Islet precursor cell (in vitro differentiated cells): ENCODE measurements at regions not wholly inside any gene's neighbourhood (a gene's known extent, or its start where the extent isn't known, plus 50 kb on each side); places are given as distances from the start of the nearest gene placed in this dataset.
"Not testable (repeated sequence)": the region's sequence is repeated elsewhere in the genome, so short reads cannot be mapped to it uniquely, and the experiment has no call there.

Source experiments
- DNase-seq: peaks from one replicate; pipeline ENCODE4 v3.0.0-alpha.2; 2018

DNA sequence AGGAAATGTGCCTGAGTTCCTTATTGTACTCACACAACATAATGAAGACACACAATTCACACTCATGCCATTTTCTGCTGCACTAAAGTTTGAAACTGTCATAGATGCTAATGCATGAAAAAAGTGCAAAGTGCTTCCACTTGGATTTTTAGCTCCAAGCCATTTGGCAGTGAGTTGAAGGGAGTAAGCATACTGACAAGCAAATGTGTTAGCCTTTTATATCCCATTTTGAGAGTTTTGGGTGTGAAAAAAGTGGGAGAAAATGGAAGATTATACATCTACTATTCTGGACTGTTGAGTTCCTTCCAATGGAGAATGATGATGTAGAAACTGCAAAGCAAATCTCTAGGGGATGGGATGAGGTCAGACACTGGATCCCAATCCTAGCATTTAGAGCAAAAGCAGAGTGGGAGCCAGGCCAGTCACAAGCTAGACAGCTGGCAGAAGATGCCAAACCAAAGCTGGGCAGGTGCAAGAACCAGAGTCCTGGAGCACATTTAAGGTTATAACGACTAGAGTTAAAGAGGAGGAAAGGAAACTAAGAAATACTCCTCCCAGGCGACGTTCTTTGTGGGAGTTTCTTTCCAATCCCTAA lies 216.8 kb downstream of the FBXO8 start:
- no peak for DNase-seq

DNA sequence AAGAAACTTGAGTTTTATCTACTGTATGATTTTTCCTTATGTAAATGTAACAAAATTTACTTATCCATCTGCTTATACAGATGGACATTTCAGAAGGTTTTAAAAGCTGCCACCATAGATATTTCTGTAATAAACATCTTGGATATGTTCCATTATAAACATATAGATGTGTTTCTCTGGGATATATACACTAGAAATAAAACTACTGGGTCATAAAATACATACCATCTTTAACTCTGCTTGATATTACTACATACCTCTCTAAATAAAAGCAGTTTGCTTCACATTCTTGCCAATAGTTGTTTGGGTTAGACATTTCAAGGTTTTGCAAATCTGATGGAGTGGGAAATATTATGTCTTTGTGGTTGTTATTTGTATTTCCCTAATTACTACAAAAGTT lies 220.6 kb downstream of the FBXO8 start:
- no peak for DNase-seq

GRCh38 chr4:174061026-174061425 lies 222.4 kb downstream of the FBXO8 start:
- DNase-seq, result no peak

DNA sequence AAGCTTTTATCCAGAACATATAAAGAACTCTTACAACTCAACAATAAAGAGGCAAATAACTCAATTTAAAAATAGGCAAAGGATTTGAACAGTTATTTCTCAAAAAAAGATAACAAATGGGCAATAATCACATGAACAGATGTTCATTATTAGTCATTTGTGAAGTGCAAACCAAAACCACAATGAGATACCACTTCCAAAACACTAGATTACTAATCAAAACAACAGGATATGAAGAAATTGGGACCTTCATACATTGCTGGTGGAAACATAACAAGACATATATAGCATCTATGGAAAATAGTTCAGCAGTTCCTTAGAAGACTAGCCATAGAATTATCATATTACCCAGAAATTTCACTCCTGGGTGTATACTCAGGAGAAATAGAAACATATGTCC lies 224.6 kb downstream of the FBXO8 start:
- DNase-seq, result no peak

DNA sequence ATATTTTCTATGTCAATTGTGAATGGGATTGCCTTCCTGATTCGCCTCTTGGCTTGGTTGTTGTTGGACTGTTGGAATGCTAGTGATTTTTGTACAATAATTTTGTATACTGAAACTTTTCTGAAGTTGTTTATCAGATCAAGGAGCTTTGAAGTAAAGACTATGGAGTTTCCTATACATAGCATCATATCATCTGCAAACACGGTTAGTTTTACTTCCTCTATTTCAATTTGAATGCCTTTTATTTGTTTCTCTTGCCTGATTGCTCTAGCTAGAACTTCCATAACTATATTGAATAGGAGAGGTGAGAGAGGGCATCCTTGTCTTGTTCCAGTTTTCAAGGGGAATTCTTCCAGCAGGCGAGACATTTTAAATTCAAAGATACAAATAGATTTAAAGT lies 226.5 kb downstream of the FBXO8 start:
- DNase-seq, result no peak

DNA sequence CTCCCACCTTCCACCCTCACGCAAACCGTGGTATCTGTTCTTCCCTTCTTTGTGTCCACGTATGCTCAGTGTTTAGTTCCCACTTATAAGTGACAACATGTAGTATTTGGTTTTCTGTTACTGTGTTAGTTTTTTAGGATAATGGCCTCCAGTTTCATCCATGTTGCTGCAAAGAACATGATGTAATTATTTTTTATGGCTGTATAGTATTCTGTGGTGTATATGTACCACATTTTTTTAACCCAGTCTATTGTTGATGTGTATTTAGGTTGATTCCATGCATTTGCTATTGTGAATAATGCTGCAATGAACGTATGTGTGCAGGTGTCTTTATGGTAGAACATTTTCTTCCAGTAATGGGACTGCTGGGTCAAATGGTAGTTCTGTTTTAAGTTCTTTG lies 228.1 kb downstream of the FBXO8 start:
- no peak for DNase-seq

GRCh38 chr4:174053895-174054294 lies 229.6 kb downstream of the FBXO8 start:
- no peak for DNase-seq

- no peak for DNase-seq
Measured at GRCh38 chr4:174047363-174047762, 236.1 kb downstream of the FBXO8 start.

DNA sequence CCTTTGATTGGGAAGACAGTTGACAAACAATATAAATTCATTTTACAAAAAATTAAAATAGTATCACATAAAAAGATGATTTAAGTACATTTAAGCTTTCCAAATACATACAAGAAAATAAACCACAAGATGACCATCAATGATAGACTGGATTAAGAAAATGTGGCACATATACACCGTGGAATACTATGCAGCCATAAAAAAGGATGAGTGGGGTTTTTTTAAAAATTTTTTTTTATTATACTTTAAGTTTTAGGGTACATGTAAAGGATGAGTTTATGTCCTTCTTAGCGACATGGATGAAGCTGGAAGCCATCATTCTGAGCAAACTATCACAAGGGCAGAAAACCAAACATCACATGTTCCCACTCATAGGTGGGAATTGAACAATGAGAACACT lies 237.6 kb downstream of the FBXO8 start:
- DNase-seq, result not testable (repeated sequence)

GRCh38 chr4:174045381-174045780 lies 238.1 kb downstream of the FBXO8 start:
- no peak for DNase-seq

DNA sequence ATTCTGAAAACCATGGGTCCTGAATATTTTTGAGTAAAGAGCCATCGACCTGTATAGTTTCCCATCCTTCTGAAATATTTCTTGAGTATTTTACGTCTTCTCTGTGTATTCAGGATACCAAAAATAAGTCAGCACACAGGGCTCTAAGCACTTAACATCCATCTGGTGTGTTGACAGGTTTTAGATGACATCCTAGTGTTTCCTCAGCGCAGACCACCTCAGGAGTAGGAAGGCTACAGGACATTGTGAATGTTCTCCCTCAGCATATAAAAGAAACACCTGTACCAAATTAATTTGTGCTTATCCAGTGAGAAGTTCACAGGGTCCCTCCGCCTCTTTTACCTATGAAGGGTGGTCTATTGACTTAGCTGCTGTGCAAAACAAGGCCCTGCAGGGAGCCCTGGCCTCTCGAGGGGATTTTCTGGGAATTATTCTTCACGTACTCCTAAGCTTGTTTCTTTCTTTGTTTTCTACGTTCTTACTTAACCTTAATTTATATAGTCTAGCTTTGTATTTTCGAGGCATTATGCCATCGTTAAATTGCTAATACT lies 241.8 kb downstream of the FBXO8 start:
- no peak for DNase-seq

DNA sequence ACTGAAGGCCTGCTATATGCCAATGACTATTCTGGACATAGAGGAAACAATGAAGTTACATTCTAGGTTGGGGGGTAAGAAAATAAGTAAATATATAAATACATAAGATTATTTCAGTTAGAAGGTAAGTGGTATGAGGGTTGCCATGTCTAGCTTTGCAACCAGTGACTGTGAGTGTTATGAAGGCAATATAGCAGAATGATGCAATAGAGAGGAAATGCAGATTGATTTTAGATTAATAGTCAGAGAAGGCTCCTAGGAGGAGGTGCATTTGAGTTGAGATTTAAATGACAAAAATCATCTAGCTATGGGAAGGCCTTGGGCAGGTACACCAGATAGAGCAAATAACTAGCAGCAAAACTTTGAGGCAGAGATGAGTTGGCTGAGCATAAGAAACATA lies 243.2 kb downstream of the FBXO8 start:
- DNase-seq, result no peak

DNA sequence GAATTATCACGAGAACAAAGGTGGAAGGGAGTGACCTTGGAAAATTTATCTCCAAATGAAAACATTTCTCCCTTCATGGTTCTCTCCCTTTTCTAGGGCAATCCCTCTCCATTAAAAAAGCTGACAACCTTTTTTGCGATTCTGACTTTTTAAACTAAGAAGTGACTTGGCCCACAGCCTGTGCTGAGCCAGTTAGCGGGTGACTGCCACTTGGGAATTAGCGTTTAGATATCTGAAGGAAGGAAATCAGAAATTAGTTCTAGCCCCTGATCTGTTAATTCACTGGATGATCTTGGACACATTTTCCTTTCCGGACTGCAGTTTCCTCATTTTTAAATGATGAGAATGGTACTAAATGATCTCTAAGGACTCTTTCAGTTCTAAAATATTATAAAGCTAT lies 245.0 kb downstream of the FBXO8 start:
- DNase-seq, result no peak

- no peak for DNase-seq
Measured at GRCh38 chr4:174037631-174038030, 245.8 kb downstream of the FBXO8 start.

DNA sequence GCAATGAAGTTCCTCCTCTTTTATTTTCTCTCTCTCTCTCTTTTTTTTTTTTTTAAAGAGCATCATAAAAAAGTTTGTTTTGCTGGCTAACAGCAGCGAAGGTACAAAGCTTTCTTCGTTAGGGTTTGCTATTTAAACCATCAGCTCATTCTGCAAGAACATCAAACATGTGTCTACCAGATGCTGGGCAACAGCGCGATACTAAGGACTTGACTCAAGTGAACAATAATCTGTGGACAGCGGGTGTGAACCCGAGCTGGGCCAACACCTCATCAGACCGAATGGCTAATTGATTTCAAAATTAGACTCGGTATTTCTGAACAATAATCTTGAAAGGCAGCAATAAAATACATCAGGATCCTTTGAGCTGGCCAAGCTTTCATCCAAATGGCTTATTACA lies 246.4 kb downstream of the FBXO8 start:
- DNase-seq, result no peak

- no peak for DNase-seq
Measured at GRCh38 chr4:174036576-174036975, 246.9 kb downstream of the FBXO8 start.

GRCh38 chr4:174036111-174036510 lies 247.4 kb downstream of the FBXO8 start:
- DNase-seq, result no peak

- no peak for DNase-seq
Measured at GRCh38 chr4:174023641-174024040, 259.8 kb downstream of the FBXO8 start.

DNA sequence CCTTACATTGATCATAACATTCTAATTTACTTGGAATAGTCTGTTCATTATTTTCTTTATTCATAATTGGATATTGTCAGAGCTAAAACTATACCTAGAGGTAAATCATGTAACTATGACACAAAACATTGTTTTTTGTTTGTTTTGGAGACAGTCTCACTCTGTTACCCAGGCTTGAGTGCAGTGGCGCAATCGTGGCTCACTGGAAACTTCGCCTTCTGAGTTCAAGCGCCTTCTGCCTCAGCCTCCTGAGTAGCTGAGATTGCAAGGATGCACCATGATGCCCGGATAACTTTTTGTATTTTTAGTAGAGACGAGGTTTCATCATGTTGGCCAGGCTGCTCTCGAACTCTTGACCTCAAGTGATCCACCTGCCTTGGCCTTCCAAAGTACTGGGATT lies 265.2 kb downstream of the FBXO8 start:
- no peak for DNase-seq

GRCh38 chr4:174016251-174016650 lies 267.2 kb downstream of the FBXO8 start:
- DNase-seq, result no peak

DNA sequence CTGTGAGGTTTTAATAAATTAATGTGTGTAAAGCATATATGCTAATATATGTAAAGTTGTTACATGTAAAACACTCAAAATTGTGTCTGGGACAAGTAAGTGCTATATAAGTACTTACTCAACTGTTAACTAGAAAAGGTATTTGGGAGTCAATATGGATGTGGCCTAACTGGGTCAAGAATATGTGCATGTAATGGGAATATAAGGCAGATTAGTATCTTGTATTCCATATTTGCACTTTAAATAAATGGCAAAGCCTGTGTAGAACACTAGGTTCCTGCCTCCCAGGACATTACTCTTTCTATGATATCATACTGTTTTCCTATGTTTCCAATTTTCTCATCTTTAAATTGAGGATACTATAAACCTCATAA lies 270.6 kb downstream of the FBXO8 start:
- no peak for DNase-seq

GRCh38 chr4:174012135-174012885 lies 271.2 kb downstream of the FBXO8 start:
- DNase-seq, result no peak

DNA sequence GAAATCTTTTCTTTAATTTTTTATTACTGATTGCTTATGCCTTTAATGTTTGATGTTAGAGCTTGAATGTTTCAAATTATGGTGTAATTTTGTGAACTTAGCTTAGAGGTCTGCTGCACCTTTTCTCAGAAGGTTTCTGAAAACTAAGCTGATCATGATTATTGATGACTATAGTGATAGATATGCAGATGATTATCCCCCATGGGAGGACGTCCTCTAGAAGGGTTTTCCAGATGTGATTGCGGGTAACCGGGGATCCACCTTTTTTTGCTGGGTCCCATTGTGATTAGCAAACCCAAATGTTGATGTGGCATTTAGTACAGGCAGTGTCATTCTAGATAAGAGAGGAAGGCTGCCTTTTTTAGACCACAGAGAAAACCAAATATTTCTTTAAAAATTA lies 272.9 kb downstream of the FBXO8 start:
- no peak for DNase-seq

DNA sequence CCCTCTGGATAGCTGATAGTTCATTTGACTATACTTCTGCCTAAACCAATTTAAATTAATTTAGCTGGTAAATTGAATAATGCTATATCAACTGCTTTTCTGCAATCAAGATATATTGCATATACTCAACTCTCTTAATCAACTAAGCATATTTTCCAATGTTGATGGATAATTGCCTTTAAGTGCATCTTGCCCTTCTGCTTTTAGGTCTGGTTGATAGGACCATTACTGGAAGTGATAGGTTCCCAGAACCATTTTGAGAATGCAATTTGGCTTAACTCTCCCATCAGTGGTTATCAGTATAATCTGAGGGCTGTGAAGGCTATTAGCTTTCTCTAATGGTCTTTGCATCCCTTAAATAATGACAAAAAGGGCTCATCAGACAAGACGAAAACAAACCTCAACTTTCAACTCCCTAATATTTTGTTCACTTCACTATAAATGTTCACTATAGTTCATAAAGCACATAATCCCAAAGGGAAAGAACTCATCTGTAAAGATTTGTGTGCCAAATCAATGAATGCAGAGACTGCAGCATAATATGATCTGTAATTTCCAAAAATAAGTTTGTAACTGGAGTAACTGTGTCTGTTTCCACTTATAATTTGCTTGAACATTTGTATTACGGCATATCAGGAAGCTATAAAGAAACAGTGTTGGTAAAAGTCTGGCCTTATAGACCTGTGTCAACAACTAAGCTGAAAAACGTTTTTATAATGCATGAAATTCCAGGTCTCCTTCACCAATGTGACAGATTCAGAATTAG lies 273.6 kb downstream of the FBXO8 start:
- DNase-seq, result no peak
